Stimulated activated CD4-positive, alpha-beta T cell treated with anti-CD3 and anti-CD28 coated beads, Interleukin-1b, Interleukin-23, amount 100 ng/mL, for 1 hour (primary cell): ENCODE measurements at regions not wholly inside any gene's neighbourhood (a gene's known extent, or its start where the extent isn't known, plus 50 kb on each side); places are given as distances from the start of the nearest gene placed in this dataset.
A peak's percentile ranks its signal among the peaks of the same experiment; 100 is the strongest.
"Not testable (repeated sequence)": the region's sequence is repeated elsewhere in the genome, so short reads cannot be mapped to it uniquely, and the experiment has no call there.

Source experiments
- DNase-seq, 2 donors: peaks; one replicate each; pipeline ENCODE4 v3.0.0-alpha.2; 2020; ENCODE audit warnings: low read depth in 2 of 2

DNA sequence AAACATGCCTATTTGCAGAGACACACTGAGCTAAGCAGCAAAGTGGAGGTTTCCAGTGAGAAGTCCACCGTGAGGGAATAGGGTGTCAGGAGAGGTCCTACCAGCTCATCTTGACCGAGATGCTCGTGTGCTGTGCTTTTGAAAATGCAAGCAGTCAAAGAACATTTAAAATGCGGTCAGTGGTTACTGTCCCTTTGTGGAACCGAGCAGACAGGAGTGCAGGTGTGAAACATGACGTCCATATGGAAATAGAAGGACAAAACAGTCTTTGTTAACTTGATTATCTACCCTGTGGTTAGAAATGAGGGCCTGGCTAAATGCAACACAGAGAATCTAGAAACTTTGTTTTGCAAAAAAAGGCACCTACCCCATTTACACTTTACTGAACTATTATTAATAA, 473.3 kb downstream of the SPATA31A6 start:
- not testable (repeated sequence) for DNase-seq

GRCh38 chr9:42657496-42657895, 474.0 kb downstream of the SPATA31A6 start:
- not testable (repeated sequence) for DNase-seq

GRCh38 chr9:42697146-42697545, 513.7 kb downstream of the SPATA31A6 start:
- not testable (repeated sequence) for DNase-seq

GRCh38 chr9:42702890-42703289, 519.4 kb downstream of the SPATA31A6 start:
- not testable (repeated sequence) for DNase-seq

DNA sequence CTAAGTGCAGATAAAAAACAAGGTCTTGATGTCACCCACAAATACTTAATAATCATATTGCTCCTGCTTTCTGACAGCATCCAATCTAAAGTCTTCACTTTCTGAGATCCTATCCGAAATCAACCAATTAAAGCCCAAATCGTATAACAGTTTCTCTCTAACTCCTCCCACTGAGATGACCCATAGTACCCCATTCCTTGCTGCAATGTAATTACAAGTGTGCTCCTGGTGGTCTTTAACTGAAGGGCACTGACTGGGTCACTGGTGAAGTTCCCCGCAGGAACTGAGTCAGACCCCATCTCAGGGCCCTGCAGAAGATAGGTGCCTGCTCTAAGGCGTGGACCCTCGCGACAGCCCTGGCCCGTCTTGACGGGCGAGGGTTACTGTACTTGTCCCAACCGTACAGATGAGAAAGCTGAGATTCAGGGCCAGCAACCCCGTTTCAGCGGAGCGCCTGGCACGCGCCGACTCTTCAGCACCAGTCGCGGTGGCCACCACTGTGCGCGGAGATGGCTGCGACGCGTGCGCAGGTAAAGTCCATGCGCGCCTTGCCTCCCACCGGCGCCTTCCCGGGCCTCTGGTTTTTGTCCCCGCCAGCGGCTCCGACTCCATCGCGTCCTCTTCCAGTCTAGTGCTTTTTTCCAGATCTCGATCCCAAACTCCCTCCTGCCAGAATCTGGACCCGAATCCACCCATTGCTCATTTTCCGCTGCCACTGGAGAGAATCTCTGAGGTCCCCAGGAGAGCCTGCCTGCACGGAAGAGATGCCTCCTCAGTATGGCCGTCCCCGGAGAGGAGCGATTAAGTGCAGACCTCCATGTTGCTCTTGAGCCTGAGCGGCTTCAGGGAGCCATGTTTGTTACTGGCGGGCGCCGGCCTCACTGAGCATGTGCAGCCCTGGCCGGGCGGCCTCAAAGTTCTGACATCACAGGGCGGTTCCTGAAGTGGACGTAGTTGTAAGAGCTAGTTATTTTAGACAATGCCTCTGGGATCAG, 541.7 kb downstream of the SPATA31A6 start:
- DNase-seq: not testable (repeated sequence)

DNA sequence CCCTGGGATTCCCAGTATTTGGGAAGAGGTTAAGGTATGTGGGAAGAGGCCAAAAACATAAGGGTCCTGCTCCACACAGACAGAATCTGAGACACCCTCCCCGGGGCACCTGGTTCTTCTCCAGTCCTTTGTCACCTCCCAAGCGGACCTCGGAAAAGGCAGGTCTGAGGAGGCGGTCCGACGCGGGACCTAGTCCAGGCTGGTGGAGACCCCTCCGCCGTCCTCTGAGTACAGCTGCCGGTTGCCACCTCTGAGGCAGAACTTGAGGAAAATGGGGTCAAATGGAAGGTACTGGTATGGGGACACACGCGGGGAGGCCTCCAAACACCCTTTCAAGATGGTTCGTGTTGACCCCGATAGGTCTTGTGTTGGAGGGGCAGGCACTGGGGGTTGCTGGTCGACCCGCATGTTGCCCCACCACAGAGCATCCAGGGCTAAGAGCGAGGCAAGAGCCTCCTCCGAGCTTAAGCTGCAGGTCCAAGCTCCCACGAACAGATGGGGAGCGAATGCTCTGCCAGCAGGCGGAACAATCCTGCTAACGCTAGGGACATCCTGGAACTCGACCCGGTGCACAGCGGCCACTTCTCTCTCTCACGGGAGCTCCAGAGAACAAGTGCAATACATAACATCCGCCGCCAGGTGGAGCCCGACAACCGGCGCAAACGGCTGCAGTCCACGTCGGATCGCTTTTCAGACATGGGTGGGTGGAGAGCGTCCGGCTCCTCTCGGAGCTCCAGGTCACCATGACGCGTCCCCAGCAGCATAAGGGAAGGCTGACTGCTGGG, 559.8 kb downstream of the SPATA31A6 start:
- DNase-seq: peak; percentile 10 to 22

DNA sequence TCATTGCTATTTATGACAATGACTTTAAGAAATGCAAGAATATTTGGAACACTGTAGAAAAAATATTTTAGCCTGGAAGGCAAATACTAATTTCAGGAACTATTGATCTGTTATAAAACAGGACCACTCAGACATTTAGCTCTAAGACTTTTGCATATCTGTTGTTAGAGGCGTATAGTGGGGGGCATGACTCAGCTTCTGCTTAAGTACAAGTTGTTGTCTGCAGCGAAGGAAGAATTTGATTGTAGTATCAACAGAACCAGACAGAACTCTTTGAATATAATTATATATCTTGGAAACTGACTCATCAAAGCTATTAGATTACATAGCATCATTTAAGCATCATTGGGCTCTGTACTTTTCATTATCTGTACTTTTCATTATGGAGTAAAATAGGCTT, 573.8 kb downstream of the SPATA31A6 start:
- DNase-seq: not testable (repeated sequence)

DNA sequence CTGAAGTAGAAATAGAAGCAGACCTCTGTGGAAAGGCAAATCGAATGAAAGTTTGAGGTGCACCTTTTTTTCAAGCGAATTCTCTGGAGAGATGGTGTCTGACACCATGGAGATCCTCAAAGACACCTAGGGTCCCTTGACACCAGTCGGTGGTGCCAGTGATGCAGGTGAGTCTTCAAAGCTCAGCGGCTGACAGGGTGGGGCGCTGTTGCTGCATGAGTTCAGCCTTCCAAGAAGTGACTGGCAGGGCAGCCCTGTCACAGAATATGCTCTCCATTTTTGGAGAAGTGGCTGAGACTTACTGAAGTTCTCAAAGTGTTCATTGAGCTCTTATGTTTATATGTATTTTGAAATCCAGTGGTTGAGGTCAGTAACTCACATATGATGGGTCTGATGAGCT, 575.9 kb downstream of the SPATA31A6 start:
- DNase-seq: not testable (repeated sequence)

- DNase-seq: not testable (repeated sequence)
These were observed 598.7 kb downstream of the SPATA31A6 start for GRCh38 chr9:42782201-42782600.

DNA sequence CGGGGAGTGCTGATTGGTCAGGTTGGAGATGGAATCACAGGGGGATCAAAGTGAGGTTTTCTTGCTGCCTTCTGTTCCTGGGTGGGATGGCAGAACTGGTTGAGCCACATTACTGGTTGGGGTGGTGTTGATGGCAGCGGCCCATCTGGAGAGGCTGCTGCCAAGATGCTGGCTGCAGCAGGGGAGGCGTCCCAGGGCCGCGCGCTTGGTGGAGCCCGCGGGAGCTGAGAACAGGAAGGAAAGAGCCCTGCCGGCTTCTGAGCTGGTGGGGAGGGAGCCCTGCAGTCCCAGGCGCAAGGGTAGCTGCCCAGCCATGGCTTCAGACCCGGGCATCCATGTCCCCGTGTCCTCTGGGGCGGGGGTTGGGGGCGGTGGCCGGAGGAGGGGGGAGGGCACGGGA, 609.3 kb downstream of the SPATA31A6 start:
- DNase-seq: not testable (repeated sequence)

GRCh38 chr9:42798571-42798970, 615.1 kb downstream of the SPATA31A6 start:
- DNase-seq: not testable (repeated sequence)

GRCh38 chr9:42802716-42803115, 619.3 kb downstream of the SPATA31A6 start:
- DNase-seq: not testable (repeated sequence)

GRCh38 chr9:42806674-42807073, 623.2 kb downstream of the SPATA31A6 start:
- DNase-seq: not testable (repeated sequence)

DNA sequence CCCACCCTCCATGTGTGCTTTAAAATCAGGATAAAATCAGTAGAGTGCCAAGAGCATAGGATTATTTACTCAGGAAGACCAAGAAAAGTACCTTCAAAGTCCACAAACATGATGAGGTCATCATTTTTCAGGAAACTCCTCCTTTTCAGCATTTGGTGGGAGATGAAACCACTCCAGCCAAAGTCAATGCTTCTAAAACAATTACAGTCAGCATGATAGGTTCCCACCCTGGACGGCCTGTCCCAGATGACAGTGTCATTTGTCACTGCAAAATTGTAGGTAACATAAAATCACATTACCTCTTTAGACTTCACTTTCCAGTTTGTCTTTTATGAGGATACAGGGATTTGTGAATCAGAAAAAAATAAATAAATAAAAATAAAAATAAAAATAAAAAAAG, 638.0 kb downstream of the SPATA31A6 start:
- not testable (repeated sequence) for DNase-seq

DNA sequence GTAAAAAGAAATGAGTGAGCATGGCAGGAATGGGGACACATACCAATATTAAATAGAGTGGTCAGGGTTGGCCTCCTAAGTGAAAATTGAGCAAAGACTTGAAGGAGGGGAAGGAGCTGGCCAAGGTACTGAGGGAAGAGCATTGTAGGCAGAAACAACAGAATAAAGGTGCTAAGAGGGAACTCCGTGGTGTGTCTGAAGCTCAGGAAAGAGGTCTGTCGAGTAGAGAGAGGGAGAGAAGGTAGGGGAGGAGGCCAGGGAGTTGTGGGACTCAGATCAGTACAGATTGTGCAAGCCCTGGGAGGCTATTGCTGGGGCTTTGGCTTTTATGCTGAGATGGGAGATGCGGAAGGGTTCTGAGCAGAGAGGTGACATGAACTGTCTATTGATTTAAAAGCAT, 664.7 kb downstream of the SPATA31A6 start:
- not testable (repeated sequence) for DNase-seq

- DNase-seq: not testable (repeated sequence)
These were observed 667.6 kb downstream of the SPATA31A6 start for GRCh38 chr9:42850896-42851693.

DNA sequence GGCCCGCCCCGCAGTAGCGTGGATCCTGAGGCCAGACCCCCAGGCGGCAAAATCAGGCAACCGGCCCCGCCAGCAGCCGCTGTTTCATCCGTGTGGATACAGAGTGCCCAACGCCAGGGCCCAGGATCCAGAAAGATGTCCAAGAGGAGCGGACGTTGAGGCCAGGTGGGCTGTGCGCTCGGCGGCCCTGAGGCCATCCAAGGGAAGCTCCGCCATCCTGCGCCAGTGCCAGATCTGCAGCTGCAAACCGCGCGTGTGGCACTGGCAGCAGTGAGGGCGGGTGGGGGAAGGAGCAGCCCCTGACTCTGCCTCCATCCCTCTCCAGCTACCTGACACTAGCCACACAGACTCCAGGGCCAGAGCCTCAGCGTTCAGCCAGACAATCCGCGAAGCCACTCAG, 668.2 kb downstream of the SPATA31A6 start:
- DNase-seq: not testable (repeated sequence)

- DNase-seq: not testable (repeated sequence)
These were observed 668.9 kb downstream of the SPATA31A6 start for GRCh38 chr9:42852133-42852930.

GRCh38 chr9:42860133-42860532, 676.7 kb downstream of the SPATA31A6 start:
- not testable (repeated sequence) for DNase-seq

- not testable (repeated sequence) for DNase-seq
These were observed 679.0 kb downstream of the SPATA31A6 start for GRCh38 chr9:42862465-42862864.
